WTC11 (cell line): ENCODE measurements at regions not wholly inside any gene's neighbourhood (a gene's known extent, or its start where the extent isn't known, plus 50 kb on each side); places are given as distances from the start of the nearest gene placed in this dataset.

Experiments used
- ATAC-seq: fragments of 200-7000 bp; cut with Tn5 transposase; 2 replicates; pipeline ENCODE4 v1.10.0; 2021; ENCODE audit warnings: mild to moderate bottlenecking, moderate library complexity
- CTCF ChIA-PET: fragments of 300-600 bp; sonication (Branson Sonifier 250); formaldehyde crosslinking; loops from one replicate; lab custom pipeline; 2021; ENCODE audit warnings: antibody characterized with exemption; lab: Charles Lee
- POLR2A ChIA-PET: fragments of 350-600 bp; sonication (Branson Sonifier 250); formaldehyde crosslinking; loops from one replicate; lab custom pipeline; 2021; ENCODE audit warnings: antibody characterized with exemption; lab: Charles Lee
- DNase-seq: peaks from one replicate; pipeline ENCODE4 v3.0.0; 2021; ENCODE audit warnings: low spot score
- H3K27ac Mint-ChIP-seq: 2 replicates; pipeline ENCODE4 v1.8.0; 2021; ENCODE audit warnings: mixed read lengths
- H3K27me3 Mint-ChIP-seq: 2 replicates; pipeline ENCODE4 v1.8.0; 2021; ENCODE audit warnings: low read depth, mild to moderate bottlenecking, moderate library complexity, mixed read lengths
- H3K36me3 Mint-ChIP-seq: 2 replicates; pipeline ENCODE4 v1.8.0; 2021; ENCODE audit warnings: mixed read lengths
- H3K4me1 Mint-ChIP-seq: 2 replicates; pipeline ENCODE4 v1.8.0; 2022; ENCODE audit warnings: mixed read lengths
- H3K4me3 Mint-ChIP-seq: 2 replicates; pipeline ENCODE4 v1.8.0; 2021; ENCODE audit warnings: mild to moderate bottlenecking, moderate library complexity, mixed read lengths
- H3K9me3 Mint-ChIP-seq: 2 replicates; pipeline ENCODE4 v1.8.0; 2021; ENCODE audit warnings: mixed read lengths
- ELF4 ChIP-seq: sonication (generic); formaldehyde crosslinking; IDR thresholded peaks from 2 replicates; pipeline ENCODE4 v1.8.1; 2022; ENCODE audit warnings: low read depth, mild to moderate bottlenecking, moderate library complexity, missing genetic modification reagents
- EMX1 ChIP-seq: fragments of 250-450 bp; sonication (Bioruptor Pico); IDR thresholded peaks from 2 replicates; pipeline ENCODE4 v1.8.0; 2021; ENCODE audit warnings: mild to moderate bottlenecking
- ESRRA ChIP-seq: sonication (generic); formaldehyde crosslinking; IDR thresholded peaks from 2 replicates; pipeline ENCODE4 v1.8.1; 2022; ENCODE audit warnings: mild to moderate bottlenecking, missing genetic modification reagents, borderline replicate concordance
- FOXK1 ChIP-seq: sonication (generic); formaldehyde crosslinking; IDR thresholded peaks from 2 replicates; pipeline ENCODE4 v1.8.0; 2022; ENCODE audit warnings: mild to moderate bottlenecking, moderate library complexity, missing genetic modification reagents
- FOXP1 ChIP-seq: sonication (generic); formaldehyde crosslinking; IDR thresholded peaks from 2 replicates; pipeline ENCODE4 v1.8.0; 2022; ENCODE audit warnings: missing genetic modification reagents, mild to moderate bottlenecking, moderate library complexity, borderline replicate concordance
- GRHL2 ChIP-seq: fragments of 250-450 bp; sonication (Bioruptor Pico); IDR thresholded peaks from 2 replicates; pipeline ENCODE4 v1.8.0; 2022; ENCODE audit warnings: mild to moderate bottlenecking, moderate library complexity; ENCODE audit not compliant: insufficient replicate concordance, severe bottlenecking
- JUN ChIP-seq: sonication (generic); formaldehyde crosslinking; IDR thresholded peaks from 2 replicates; pipeline ENCODE4 v1.8.0; 2023; ENCODE audit warnings: mild to moderate bottlenecking, missing genetic modification reagents
- OVOL2 ChIP-seq: fragments of 250-450 bp; sonication (Bioruptor Pico); IDR thresholded peaks from 2 replicates; pipeline ENCODE4 v1.9.0; 2021; ENCODE audit warnings: mild to moderate bottlenecking, borderline replicate concordance
- PRRX2 ChIP-seq: fragments of 250-450 bp; sonication (Bioruptor Pico); IDR thresholded peaks from 2 replicates; pipeline ENCODE4 v1.8.0; 2021; ENCODE audit warnings: mild to moderate bottlenecking
- SMAD3 ChIP-seq: sonication (generic); formaldehyde crosslinking; IDR thresholded peaks from 2 replicates; pipeline ENCODE4 v1.8.0; 2022; ENCODE audit warnings: missing genetic modification reagents, mild to moderate bottlenecking, borderline replicate concordance
- SP1 ChIP-seq: sonication (generic); formaldehyde crosslinking; conservative IDR thresholded peaks from 2 replicates; pipeline ENCODE4 v1.8.1; 2022; ENCODE audit warnings: missing genetic modification reagents
- TP53 ChIP-seq: sonication (generic); formaldehyde crosslinking; IDR thresholded peaks from 2 replicates; pipeline ENCODE4 v1.8.1; 2023; ENCODE audit warnings: mild to moderate bottlenecking, missing genetic modification reagents
- ZNF219 ChIP-seq: sonication (generic); formaldehyde crosslinking; IDR thresholded peaks from 2 replicates; pipeline ENCODE4 v1.8.0; 2023; ENCODE audit warnings: missing genetic modification reagents, mild to moderate bottlenecking, borderline replicate concordance
- ZNF671 ChIP-seq: fragments of 250-450 bp; sonication (Bioruptor Pico); IDR thresholded peaks from 2 replicates; pipeline ENCODE4 v1.8.0; 2021; ENCODE audit warnings: mild to moderate bottlenecking
- TF ChIP-seq, protein P1 (sequence below): fragments of 250-450 bp; sonication (Bioruptor Pico); IDR thresholded peaks from 2 replicates; pipeline ENCODE4 v1.9.0; 2021; ENCODE audit warnings: mild to moderate bottlenecking, borderline replicate concordance
- TF ChIP-seq, protein P2 (sequence below): sonication (generic); formaldehyde crosslinking; IDR thresholded peaks from 2 replicates; pipeline ENCODE4 v1.8.1; 2023; ENCODE audit warnings: mild to moderate bottlenecking, missing genetic modification reagents, moderate library complexity
- TF ChIP-seq, protein P3 (sequence below): sonication (generic); formaldehyde crosslinking; IDR thresholded peaks from 2 replicates; pipeline ENCODE4 v1.8.1; 2022; ENCODE audit warnings: missing genetic modification reagents, borderline replicate concordance
- TF ChIP-seq, protein P4 (sequence below): sonication (generic); formaldehyde crosslinking; IDR thresholded peaks from 2 replicates; pipeline ENCODE4 v1.8.1; 2023; ENCODE audit warnings: mild to moderate bottlenecking, moderate library complexity, missing genetic modification reagents

DNA sequence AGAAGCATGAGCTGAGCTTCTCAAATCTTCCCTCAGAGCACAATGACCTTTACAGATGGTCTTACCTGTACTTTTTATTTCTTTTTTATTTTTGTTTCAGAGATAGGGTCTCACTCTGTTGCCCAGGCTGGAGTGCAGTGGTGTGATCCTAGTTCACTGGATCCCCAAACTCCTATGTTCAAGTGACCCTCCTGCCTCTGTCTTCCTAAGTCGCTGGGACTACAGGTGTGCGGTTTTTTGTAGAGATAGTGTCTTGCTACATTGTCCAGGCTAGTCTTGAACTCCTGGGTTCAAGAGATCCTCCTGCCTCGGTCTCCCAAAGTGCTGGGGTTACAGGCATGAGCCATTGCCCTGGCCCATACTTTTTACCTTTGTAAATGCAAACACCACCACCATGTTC is 56.0 kb upstream of the LPGAT1 start:
- DNase-seq (no peak), ATAC-seq (no peak)
- Mint-ChIP-seq H3K4me1 (peaks cover 3% of the 10 kb centered on the region), H3K27me3 (peaks cover 23% of the 10 kb centered on the region), H3K36me3 (no peaks in the 10 kb centered on the region), H3K4me3 (no peak overlapping the region), H3K27ac (no peak overlapping the region), H3K9me3 (peaks cover 21% of the 10 kb centered on the region)
- CTCF ChIA-PET, result no interaction called here
- TF ChIP-seq OVOL2 (CRISPR knock-in tag), result no peak
- no peak for TF ChIP-seq SP1 (CRISPR knock-in tag)
- POLR2A ChIA-PET, result no interaction called here

DNA sequence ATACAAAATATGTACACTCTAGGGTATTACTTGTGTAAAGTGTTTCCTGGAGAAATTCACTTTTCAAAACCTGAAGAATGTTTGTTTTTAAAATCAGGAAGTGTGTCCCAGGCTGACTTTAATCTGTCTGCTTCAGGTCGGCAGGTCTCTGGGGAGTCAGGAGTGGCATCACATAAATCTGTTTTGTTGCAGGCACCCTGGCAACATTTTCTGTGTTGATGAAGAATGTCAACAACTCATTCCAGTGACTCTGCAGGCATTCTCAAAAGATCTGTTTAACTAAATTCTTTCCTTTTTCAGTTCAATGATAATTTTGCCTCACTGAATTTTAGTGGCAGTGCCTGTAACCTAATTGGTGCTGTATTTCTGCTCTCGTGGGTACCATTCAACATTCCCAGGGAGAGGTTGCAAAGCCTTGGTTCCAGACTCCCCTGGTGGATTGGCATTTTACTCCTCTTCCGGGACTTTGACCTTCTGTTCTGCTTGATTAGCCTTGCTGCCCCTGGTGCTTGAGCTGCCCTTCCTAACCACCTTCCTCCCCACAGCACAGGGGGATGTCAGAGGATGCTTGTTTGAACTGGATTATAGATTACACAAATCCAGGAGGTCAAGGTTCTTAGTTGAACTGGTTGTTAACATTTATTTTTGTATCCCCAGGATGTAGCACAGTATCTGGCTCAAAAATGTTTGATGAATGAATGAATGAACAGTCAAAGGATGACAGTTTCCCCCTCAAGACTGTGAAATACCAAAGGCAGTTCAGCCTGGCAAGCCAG is 55.4 kb upstream of the LPGAT1 start:
- ChIA-PET POLR2A (no interaction called here), CTCF (no interaction called here)
- no peak for ATAC-seq
- H3K27ac Mint-ChIP-seq, result no peak overlapping the region
- TF ChIP-seq FOXK1 (CRISPR knock-in tag) (no peak), PRRX2 (CRISPR knock-in tag) (no peak), JUN (CRISPR knock-in tag) (no peak), TP53 (CRISPR knock-in tag) (no peak), ZNF671 (no peak), FOXP1 (CRISPR knock-in tag) (no peak), EMX1 (CRISPR knock-in tag) (no peak), ELF4 (CRISPR knock-in tag) (no peak), SMAD3 (no peak), GRHL2 (CRISPR knock-in tag) (no peak), ZNF219 (CRISPR knock-in tag) (no peak), OVOL2 (CRISPR knock-in tag) (no peak), ESRRA (no peak)
- TF ChIP-seq, protein P1, sequence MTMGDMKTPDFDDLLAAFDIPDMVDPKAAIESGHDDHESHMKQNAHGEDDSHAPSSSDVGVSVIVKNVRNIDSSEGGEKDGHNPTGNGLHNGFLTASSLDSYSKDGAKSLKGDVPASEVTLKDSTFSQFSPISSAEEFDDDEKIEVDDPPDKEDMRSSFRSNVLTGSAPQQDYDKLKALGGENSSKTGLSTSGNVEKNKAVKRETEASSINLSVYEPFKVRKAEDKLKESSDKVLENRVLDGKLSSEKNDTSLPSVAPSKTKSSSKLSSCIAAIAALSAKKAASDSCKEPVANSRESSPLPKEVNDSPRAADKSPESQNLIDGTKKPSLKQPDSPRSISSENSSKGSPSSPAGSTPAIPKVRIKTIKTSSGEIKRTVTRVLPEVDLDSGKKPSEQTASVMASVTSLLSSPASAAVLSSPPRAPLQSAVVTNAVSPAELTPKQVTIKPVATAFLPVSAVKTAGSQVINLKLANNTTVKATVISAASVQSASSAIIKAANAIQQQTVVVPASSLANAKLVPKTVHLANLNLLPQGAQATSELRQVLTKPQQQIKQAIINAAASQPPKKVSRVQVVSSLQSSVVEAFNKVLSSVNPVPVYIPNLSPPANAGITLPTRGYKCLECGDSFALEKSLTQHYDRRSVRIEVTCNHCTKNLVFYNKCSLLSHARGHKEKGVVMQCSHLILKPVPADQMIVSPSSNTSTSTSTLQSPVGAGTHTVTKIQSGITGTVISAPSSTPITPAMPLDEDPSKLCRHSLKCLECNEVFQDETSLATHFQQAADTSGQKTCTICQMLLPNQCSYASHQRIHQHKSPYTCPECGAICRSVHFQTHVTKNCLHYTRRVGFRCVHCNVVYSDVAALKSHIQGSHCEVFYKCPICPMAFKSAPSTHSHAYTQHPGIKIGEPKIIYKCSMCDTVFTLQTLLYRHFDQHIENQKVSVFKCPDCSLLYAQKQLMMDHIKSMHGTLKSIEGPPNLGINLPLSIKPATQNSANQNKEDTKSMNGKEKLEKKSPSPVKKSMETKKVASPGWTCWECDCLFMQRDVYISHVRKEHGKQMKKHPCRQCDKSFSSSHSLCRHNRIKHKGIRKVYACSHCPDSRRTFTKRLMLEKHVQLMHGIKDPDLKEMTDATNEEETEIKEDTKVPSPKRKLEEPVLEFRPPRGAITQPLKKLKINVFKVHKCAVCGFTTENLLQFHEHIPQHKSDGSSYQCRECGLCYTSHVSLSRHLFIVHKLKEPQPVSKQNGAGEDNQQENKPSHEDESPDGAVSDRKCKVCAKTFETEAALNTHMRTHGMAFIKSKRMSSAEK (CRISPR knock-in tag), result no peak
- TF ChIP-seq, protein P2, sequence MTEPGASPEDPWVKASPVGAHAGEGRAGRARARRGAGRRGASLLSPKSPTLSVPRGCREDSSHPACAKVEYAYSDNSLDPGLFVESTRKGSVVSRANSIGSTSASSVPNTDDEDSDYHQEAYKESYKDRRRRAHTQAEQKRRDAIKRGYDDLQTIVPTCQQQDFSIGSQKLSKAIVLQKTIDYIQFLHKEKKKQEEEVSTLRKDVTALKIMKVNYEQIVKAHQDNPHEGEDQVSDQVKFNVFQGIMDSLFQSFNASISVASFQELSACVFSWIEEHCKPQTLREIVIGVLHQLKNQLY, result no peak
- TF ChIP-seq, protein P3, sequence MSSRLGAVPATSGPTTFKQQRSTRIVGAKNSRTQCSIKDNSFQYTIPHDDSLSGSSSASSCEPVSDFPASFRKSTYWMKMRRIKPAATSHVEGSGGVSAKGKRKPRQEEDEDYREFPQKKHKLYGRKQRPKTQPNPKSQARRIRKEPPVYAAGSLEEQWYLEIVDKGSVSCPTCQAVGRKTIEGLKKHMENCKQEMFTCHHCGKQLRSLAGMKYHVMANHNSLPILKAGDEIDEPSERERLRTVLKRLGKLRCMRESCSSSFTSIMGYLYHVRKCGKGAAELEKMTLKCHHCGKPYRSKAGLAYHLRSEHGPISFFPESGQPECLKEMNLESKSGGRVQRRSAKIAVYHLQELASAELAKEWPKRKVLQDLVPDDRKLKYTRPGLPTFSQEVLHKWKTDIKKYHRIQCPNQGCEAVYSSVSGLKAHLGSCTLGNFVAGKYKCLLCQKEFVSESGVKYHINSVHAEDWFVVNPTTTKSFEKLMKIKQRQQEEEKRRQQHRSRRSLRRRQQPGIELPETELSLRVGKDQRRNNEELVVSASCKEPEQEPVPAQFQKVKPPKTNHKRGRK (CRISPR knock-in tag), result no peak
- TF ChIP-seq, protein P4, sequence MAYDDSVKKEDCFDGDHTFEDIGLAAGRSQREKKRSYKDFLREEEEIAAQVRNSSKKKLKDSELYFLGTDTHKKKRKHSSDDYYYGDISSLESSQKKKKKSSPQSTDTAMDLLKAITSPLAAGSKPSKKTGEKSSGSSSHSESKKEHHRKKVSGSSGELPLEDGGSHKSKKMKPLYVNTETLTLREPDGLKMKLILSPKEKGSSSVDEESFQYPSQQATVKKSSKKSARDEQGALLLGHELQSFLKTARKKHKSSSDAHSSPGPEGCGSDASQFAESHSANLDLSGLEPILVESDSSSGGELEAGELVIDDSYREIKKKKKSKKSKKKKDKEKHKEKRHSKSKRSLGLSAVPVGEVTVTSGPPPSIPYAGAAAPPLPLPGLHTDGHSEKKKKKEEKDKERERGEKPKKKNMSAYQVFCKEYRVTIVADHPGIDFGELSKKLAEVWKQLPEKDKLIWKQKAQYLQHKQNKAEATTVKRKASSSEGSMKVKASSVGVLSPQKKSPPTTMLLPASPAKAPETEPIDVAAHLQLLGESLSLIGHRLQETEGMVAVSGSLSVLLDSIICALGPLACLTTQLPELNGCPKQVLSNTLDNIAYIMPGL (CRISPR knock-in tag), result no peak
- H3K4me1 Mint-ChIP-seq, result peaks cover 3% of the 10 kb centered on the region
- peaks cover 27% of the 10 kb centered on the region for H3K9me3 Mint-ChIP-seq
- no peak overlapping the region for H3K4me3 Mint-ChIP-seq
- H3K27me3 Mint-ChIP-seq, result peaks cover 23% of the 10 kb centered on the region
- DNase-seq, result no peak
- H3K36me3 Mint-ChIP-seq, result no peaks in the 10 kb centered on the region
